Pulmonary artery endothelial cell (primary cell): ENCODE measurements at regions not wholly inside any gene's neighbourhood (a gene's known extent, or its start where the extent isn't known, plus 50 kb on each side); places are given as distances from the start of the nearest gene placed in this dataset.

Experiments
- DNase-seq: peaks from one replicate; pipeline ENCODE4 v3.0.0-alpha.2; 2011; ENCODE audit warnings: low read depth, low spot score

- DNase-seq = peak; percentile 15
Measured at GRCh38 chr1:181424786-181425403, 58.4 kb upstream of the CACNA1E start.

- no peak for DNase-seq
Measured at GRCh38 chr1:181425566-181425965, 57.8 kb upstream of the CACNA1E start.

GRCh38 chr1:181429462-181429861 is 53.9 kb upstream of the CACNA1E start:
- DNase-seq = no peak

- DNase-seq = no peak
Measured at GRCh38 chr1:181430015-181430885, 53.1 kb upstream of the CACNA1E start.
